Iris pigment epithelial cell (primary cell): ENCODE measurements at regions not wholly inside any gene's neighbourhood (a gene's known extent, or its start where the extent isn't known, plus 50 kb on each side); places are given as distances from the start of the nearest gene placed in this dataset.

Experiments used
- DNase-seq: peaks from one replicate; pipeline ENCODE4 v3.0.0-alpha.2; 2011; ENCODE audit warnings: low read depth

GRCh38 chr12:105846331-105846730 lies 292.4 kb downstream of the NUAK1 start:
- no peak for DNase-seq

- DNase-seq = no peak
Observed at GRCh38 chr12:105847068-105847467, 291.7 kb downstream of the NUAK1 start.

GRCh38 chr12:105848286-105848685 lies 290.5 kb downstream of the NUAK1 start:
- no peak for DNase-seq

GRCh38 chr12:105850103-105850968 lies 288.4 kb downstream of the NUAK1 start:
- DNase-seq = no peak

GRCh38 chr12:105852496-105852895 lies 286.3 kb downstream of the NUAK1 start:
- no peak for DNase-seq

- no peak for DNase-seq
Observed at GRCh38 chr12:105852951-105853350, 285.8 kb downstream of the NUAK1 start.

- no peak for DNase-seq
Observed at GRCh38 chr12:105854071-105854470, 284.7 kb downstream of the NUAK1 start.

GRCh38 chr12:105855361-105856047 lies 283.2 kb downstream of the NUAK1 start:
- no peak for DNase-seq

GRCh38 chr12:105856048-105856405 lies 282.7 kb downstream of the NUAK1 start:
- DNase-seq = no peak

- no peak for DNase-seq
Observed at GRCh38 chr12:105858981-105859710, 279.6 kb downstream of the NUAK1 start.

- no peak for DNase-seq
Observed at GRCh38 chr12:105860561-105861207, 278.1 kb downstream of the NUAK1 start.

- DNase-seq = no peak
Observed at GRCh38 chr12:105861227-105861626, 277.5 kb downstream of the NUAK1 start.

- DNase-seq = no peak
Observed at GRCh38 chr12:105862163-105862821, 276.5 kb downstream of the NUAK1 start.

- no peak for DNase-seq
Observed at GRCh38 chr12:105864316-105864715, 274.4 kb downstream of the NUAK1 start.

- DNase-seq = no peak
Observed at GRCh38 chr12:105864901-105865300, 273.9 kb downstream of the NUAK1 start.

- no peak for DNase-seq
Observed at GRCh38 chr12:105865886-105866285, 272.9 kb downstream of the NUAK1 start.

- DNase-seq = no peak
Observed at GRCh38 chr12:105874121-105874520, 264.6 kb downstream of the NUAK1 start.

GRCh38 chr12:105876396-105876927 lies 262.3 kb downstream of the NUAK1 start:
- DNase-seq = no peak

- peak; percentile 7 for DNase-seq
Observed at GRCh38 chr12:105878964-105879363, 259.8 kb downstream of the NUAK1 start.

GRCh38 chr12:105880824-105881388 lies 257.8 kb downstream of the NUAK1 start:
- DNase-seq = no peak

- peak; percentile 8 for DNase-seq
Observed at GRCh38 chr12:105882404-105882803, 256.4 kb downstream of the NUAK1 start.
